Ascending aorta (tissue), 2 donors: ENCODE measurements at regions not wholly inside any gene's neighbourhood (a gene's known extent, or its start where the extent isn't known, plus 50 kb on each side); places are given as distances from the start of the nearest gene placed in this dataset.

Source experiments
- DNase-seq, 2 donors: peaks; one replicate each; pipeline ENCODE4 v3.0.0-alpha.2; 2019; ENCODE audit warnings: low spot score in 2 of 2
- H3K27ac ChIP-seq, 2 donors: fragments of 200-600 bp; sonication (generic); one replicate each; pipeline ENCODE4 v1.5.1; 2016 to 2017; ENCODE audit warnings: mild to moderate bottlenecking in 1 of 2
- H3K27me3 ChIP-seq: fragments of 200-600 bp; sonication (generic); one replicate; pipeline ENCODE4 v1.5.1; 2017
- H3K36me3 ChIP-seq, 2 donors: fragments of 200-600 bp; sonication (generic); one replicate each; pipeline ENCODE4 v1.5.1; 2016
- H3K4me1 ChIP-seq, 2 donors: fragments of 200-600 bp; sonication (generic); one replicate each; pipeline ENCODE4 v1.5.1; 2016 to 2017; ENCODE audit warnings: mild to moderate bottlenecking in 1 of 2
- H3K4me3 ChIP-seq, 2 donors: fragments of 200-600 bp; sonication (generic); one replicate each; pipeline ENCODE4 v1.5.1; 2016 to 2017; ENCODE audit warnings: mild to moderate bottlenecking in 1 of 2
- H3K9me3 ChIP-seq, 2 donors: fragments of 200-600 bp; sonication (generic); one replicate each; pipeline ENCODE4 v1.5.1; 2016
- CTCF ChIP-seq, 3 experiments: fragments of 200-600 bp in 2 of 3; fragments of 450-650 bp in 1 of 3; sonication (generic) in 2 of 3; IDR thresholded peaks; one replicate each; pipeline ENCODE4 v1.5.1; 2016 to 2019; ENCODE audit warnings: antibody characterized with exemption in 3 of 3, mild to moderate bottlenecking in 1 of 3, moderate library complexity in 1 of 3
- intact Hi-C: fragments of 100-400 bp; cut with DNase I; formaldehyde crosslinking; loops from one replicate; pipeline ENCODE4 v1.15.1; 2023

GRCh38 chr9:2362150-2362549, 259.4 kb upstream of the VLDLR start:
- DNase-seq, result no peak
- intact Hi-C loops, result no loop called here

GRCh38 chr9:2363138-2363745, 258.3 kb upstream of the VLDLR start:
- no peak for DNase-seq
- Histone ChIP-seq H3K36me3 (no peaks in the 10 kb centered on the region), H3K27me3 (no peaks in the 10 kb centered on the region), H3K4me3 (no peak overlapping the region), H3K9me3 (no peaks in the 10 kb centered on the region), H3K27ac (no peak overlapping the region), H3K4me1 (no peaks in the 10 kb centered on the region)
- intact Hi-C loops, result no loop called here
- no peak for TF ChIP-seq CTCF (IDR thresholded peaks at IDR 0.05)

More at GRCh38 chr9:2362150-2362549, 259.4 kb upstream of the VLDLR start:
- TF ChIP-seq CTCF (IDR thresholded peaks at IDR 0.05), result no peak
- Histone ChIP-seq H3K4me1 (no peaks in the 10 kb centered on the region), H3K9me3 (no peaks in the 10 kb centered on the region), H3K36me3 (no peaks in the 10 kb centered on the region), H3K27ac (no peak overlapping the region), H3K4me3 (no peak overlapping the region), H3K27me3 (no peaks in the 10 kb centered on the region)

GRCh38 chr9:2363781-2364180, 257.8 kb upstream of the VLDLR start:
- Histone ChIP-seq H3K36me3 (no peaks in the 10 kb centered on the region), H3K27me3 (no peaks in the 10 kb centered on the region), H3K9me3 (no peaks in the 10 kb centered on the region), H3K4me3 (no peak overlapping the region), H3K27ac (no peak overlapping the region), H3K4me1 (no peaks in the 10 kb centered on the region)
- no peak for TF ChIP-seq CTCF (IDR thresholded peaks at IDR 0.05)
- no peak for DNase-seq
- intact Hi-C loops, result no loop called here

- H3K27ac ChIP-seq, result no peak overlapping the region
- H3K9me3 ChIP-seq, result no peaks in the 10 kb centered on the region
- H3K4me3 ChIP-seq, result no peak overlapping the region
- no peak for TF ChIP-seq CTCF (IDR thresholded peaks at IDR 0.05)
- no peaks in the 10 kb centered on the region for H3K27me3 ChIP-seq
- no peaks in the 10 kb centered on the region for H3K36me3 ChIP-seq
- intact Hi-C loops, result no loop called here
- DNase-seq, result no peak
- no peaks in the 10 kb centered on the region for H3K4me1 ChIP-seq
These were observed 253.6 kb upstream of the VLDLR start for GRCh38 chr9:2367970-2368369.

- Histone ChIP-seq H3K4me3 (no peak overlapping the region), H3K36me3 (no peaks in the 10 kb centered on the region), H3K27me3 (no peaks in the 10 kb centered on the region), H3K9me3 (no peaks in the 10 kb centered on the region), H3K4me1 (no peaks in the 10 kb centered on the region), H3K27ac (no peak overlapping the region)
- no peak for DNase-seq
- intact Hi-C loops, result no loop called here
- no peak for TF ChIP-seq CTCF (IDR thresholded peaks at IDR 0.05)
These were observed 247.9 kb upstream of the VLDLR start for GRCh38 chr9:2373648-2374047.

GRCh38 chr9:2375114-2375513, 246.5 kb upstream of the VLDLR start:
- Histone ChIP-seq H3K27me3 (no peaks in the 10 kb centered on the region), H3K36me3 (no peaks in the 10 kb centered on the region), H3K9me3 (no peaks in the 10 kb centered on the region), H3K27ac (no peak overlapping the region), H3K4me3 (no peak overlapping the region), H3K4me1 (no peaks in the 10 kb centered on the region)
- no peak for TF ChIP-seq CTCF (IDR thresholded peaks at IDR 0.05)
- intact Hi-C loops, result no loop called here
- DNase-seq, result no peak
